Lung (tissue), 11 donors: ENCODE measurements at regions not wholly inside any gene's neighbourhood (a gene's known extent, or its start where the extent isn't known, plus 50 kb on each side); places are given as distances from the start of the nearest gene placed in this dataset.

Experiments used
- ATAC-seq: fragments of 200-7000 bp; cut with Tn5 transposase; one replicate; pipeline ENCODE4 v1.9.1; 2020; ENCODE audit warnings: moderate number of reproducible peaks; ENCODE audit not compliant: insufficient read depth, low FRiP score
- DNase-seq, 3 donors: peaks; one replicate each; pipeline ENCODE4 v3.0.0-alpha.2; 2013 to 2017
- H3K27ac ChIP-seq, 2 donors: one replicate each; pipeline ENCODE4 v1.5.1; 2013; ENCODE audit warnings: mild to moderate bottlenecking in 2 of 2, moderate library complexity in 2 of 2, control low read depth in 1 of 2, inconsistent platforms in 1 of 2, low read depth in 1 of 2, low read length in 1 of 2
- H3K27me3 ChIP-seq, 3 donors: one replicate each; pipeline ENCODE4 v1.5.1; 2013; ENCODE audit warnings: low read length in 2 of 3; ENCODE audit not compliant: control insufficient read depth in 3 of 3, insufficient read depth in 3 of 3
- H3K36me3 ChIP-seq, 4 donors: one replicate each; pipeline ENCODE4 v1.5.1; 2013; ENCODE audit warnings: low read length in 4 of 4, mild to moderate bottlenecking in 1 of 4, moderate library complexity in 1 of 4; ENCODE audit not compliant: control insufficient read depth in 4 of 4, insufficient read depth in 4 of 4
- H3K4me1 ChIP-seq, 5 donors: one replicate each; pipeline ENCODE4 v1.5.1; 2013; ENCODE audit warnings: low read length in 5 of 5, mild to moderate bottlenecking in 2 of 5, moderate library complexity in 1 of 5; ENCODE audit not compliant: control insufficient read depth in 5 of 5, insufficient read depth in 5 of 5
- H3K4me3 ChIP-seq: one replicate; pipeline ENCODE4 v1.5.1; 2013; ENCODE audit warnings: mild to moderate bottlenecking, control low read depth, moderate library complexity
- H3K9ac ChIP-seq, 2 donors: one replicate each; pipeline ENCODE4 v1.5.1; 2013; ENCODE audit warnings: low read length in 2 of 2, control low read depth in 1 of 2; ENCODE audit not compliant: insufficient read depth in 1 of 2
- H3K9me3 ChIP-seq, 4 donors: one replicate each; pipeline ENCODE4 v1.5.1; 2013; ENCODE audit warnings: low read length in 3 of 4, mild to moderate bottlenecking in 1 of 4, moderate library complexity in 1 of 4; ENCODE audit not compliant: control insufficient read depth in 4 of 4, insufficient read depth in 3 of 4
- CTCF ChIP-seq: IDR thresholded peaks from 2 replicates; pipeline ENCODE4 v1.5.1; 2012; ENCODE audit warnings: mild to moderate bottlenecking; ENCODE audit errors: control extremely low read depth, extremely low read depth
- WGBS, 2 donors: extraction: QIAGEN DNeasy Blood & Tissue Kit; methylation state at CpG; one replicate each; pipeline ENCODE4 v1.1.7; 2013; 5-methylcytosine and 5-hydroxymethylcytosine counted together
- donor health status: control.
- donor health status: control.
- donor health status: Bipolar disorder and iron deficiency.
- donor health status: healthy.
- donor health status: DM: yes; HTN: yes; CAD: no.

- Histone ChIP-seq H3K27ac (no peak overlapping the region), H3K9me3 (no peaks in the 10 kb centered on the region), H3K4me1 (peaks cover 0 to 4% (median 0%) of the 10 kb centered on the region in 5 donors), H3K4me3 (no peak overlapping the region), H3K27me3 (no peaks in the 10 kb centered on the region), H3K36me3 (no peaks in the 10 kb centered on the region), H3K9ac (no peak overlapping the region)
- WGBS, 2 donors, result 73 to 88% methylated on average over 4 of the region's 4 CpGs
- TF ChIP-seq CTCF, result no peak
- ATAC-seq (no peak), DNase-seq (peak in 2 of 3 donors; percentile 31 to 47)
These were observed 165.8 kb upstream of the NR3C1 start for GRCh38 chr5:143569213-143569701.

- WGBS, 2 donors, result 80 to 87% methylated on average over 6 of the region's 6 CpGs
- Histone ChIP-seq H3K9ac (no peak overlapping the region), H3K27me3 (no peaks in the 10 kb centered on the region), H3K4me3 (no peak overlapping the region), H3K9me3 (no peaks in the 10 kb centered on the region), H3K36me3 (no peaks in the 10 kb centered on the region), H3K27ac (no peak overlapping the region), H3K4me1 (peaks cover 0 to 4% (median 0%) of the 10 kb centered on the region in 5 donors)
- TF ChIP-seq CTCF, result no peak
- no peak for ATAC-seq
- DNase-seq, result no peak
These were observed 164.4 kb upstream of the NR3C1 start for GRCh38 chr5:143567583-143568504.

- DNase-seq, result no peak
- no peak for TF ChIP-seq CTCF
- H3K4me3 ChIP-seq, result no peak overlapping the region
- H3K9ac ChIP-seq, result no peak overlapping the region
- H3K4me1 ChIP-seq, result peaks cover 0 to 4% (median 0%) of the 10 kb centered on the region in 5 donors
- 96 to 98% methylated on average over 2 of the region's 2 CpGs for WGBS, 2 donors
- H3K36me3 ChIP-seq, result no peaks in the 10 kb centered on the region
- no peaks in the 10 kb centered on the region for H3K9me3 ChIP-seq
- H3K27ac ChIP-seq, result no peak overlapping the region
- H3K27me3 ChIP-seq, result no peaks in the 10 kb centered on the region
- no peak for ATAC-seq
These were observed 162.7 kb upstream of the NR3C1 start for GRCh38 chr5:143566139-143566538.
